AG20443 (cell line): ENCODE measurements at regions not wholly inside any gene's neighbourhood (a gene's known extent, or its start where the extent isn't known, plus 50 kb on each side); places are given as distances from the start of the nearest gene placed in this dataset.
"Not testable (repeated sequence)": the region's sequence is repeated elsewhere in the genome, so short reads cannot be mapped to it uniquely, and the experiment has no call there.

Source experiments
- DNase-seq: peaks from one replicate; pipeline ENCODE4 v3.0.0; 2012; ENCODE audit warnings: low spot score, mixed read lengths

DNA sequence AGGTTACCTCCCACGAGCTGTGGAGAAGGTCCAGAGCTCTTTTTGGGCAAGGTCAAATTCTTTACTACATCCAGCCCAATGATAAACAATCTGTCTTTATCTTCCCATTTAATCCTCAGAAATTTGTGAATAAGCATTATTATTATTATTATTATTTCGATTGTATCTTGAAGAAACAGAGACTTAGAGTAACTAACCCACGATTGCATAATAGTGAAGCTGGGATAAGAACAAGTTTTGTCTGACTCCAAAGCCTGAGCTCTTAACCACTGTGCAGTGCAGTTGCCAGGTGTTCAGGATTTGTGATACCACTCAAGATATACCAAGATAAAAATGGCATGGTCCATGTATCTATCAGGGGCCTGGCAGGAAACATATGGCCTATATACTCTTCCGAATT lies 166.5 kb upstream of the LDB2 start:
- DNase-seq, result no peak

DNA sequence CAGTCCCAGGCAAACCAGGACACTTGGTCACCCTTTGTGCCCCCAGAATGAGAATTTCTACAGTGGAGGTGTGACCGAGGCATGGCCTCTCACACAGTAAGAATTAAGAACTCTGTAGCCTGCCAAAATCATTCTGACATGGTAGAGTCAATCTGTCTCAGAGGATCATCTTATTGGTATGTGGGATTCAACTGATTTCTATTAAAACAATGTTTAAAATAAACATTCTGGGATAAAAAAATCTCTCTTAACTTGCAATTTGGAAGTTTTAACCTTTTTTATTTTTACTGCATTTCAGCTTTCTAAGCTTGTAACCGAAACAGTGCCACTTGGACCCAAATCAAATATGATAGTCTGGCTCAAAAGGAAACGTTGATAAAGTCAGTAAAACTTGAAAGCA lies 165.4 kb upstream of the LDB2 start:
- peak; percentile 62 for DNase-seq

DNA sequence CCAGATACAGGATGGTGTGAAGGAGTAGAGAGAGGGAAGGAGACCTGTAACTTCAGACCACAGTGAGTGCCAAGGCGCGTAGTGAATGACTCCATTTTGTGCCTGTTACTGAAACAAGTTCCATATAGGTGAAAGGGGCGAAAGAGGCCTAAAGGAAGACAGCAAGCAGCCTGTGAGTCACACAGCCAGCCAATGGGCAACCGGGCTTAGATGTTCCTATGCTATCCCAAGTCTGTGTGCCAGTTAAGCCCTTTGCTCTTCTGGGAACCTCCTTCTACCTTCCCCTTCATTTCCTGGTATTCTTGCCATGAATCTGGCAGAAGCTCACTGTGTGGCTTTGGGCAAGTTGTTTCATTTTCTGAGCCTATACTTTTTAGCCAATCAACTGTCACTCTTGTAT lies 161.8 kb upstream of the LDB2 start:
- no peak for DNase-seq

DNA sequence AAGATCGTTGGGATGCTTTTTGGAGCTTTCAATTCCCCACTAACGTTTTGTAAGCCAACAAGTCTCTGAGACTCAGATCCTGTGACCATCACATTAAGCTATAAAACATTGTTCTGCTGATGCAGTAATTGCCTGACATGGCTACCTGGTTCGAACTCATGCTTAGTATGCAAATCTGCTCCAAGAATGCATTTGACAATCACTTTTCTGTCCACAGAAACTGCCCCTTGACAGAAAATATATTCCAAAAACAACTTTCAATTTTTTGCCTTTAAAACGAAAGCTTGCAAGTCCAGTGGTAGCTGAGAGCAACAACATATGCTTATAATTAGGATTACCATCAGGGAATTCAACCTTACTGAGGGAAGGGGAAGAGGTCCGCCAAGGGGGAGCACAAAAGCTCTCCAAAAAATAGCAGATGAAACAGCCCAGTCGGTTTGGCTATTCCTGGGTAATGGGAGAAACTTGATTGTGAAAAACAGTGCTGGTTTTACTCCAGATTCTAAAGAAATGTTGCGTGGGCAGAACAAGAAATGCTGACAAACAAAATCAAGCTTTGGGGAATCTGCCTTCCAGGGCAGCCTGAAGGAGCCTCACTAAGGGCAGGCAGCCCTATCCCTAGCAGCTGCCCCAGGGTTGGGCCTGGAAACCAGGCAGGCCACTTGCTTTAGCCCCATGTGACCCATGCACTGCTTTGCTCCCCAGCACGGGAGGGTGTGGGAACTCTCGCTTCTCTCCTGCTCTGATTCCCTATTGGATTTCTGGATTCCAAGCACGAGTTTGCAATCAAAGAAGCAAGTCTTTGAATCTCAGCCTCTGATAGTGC lies 160.7 kb upstream of the LDB2 start:
- peak; percentile 53 for DNase-seq

DNA sequence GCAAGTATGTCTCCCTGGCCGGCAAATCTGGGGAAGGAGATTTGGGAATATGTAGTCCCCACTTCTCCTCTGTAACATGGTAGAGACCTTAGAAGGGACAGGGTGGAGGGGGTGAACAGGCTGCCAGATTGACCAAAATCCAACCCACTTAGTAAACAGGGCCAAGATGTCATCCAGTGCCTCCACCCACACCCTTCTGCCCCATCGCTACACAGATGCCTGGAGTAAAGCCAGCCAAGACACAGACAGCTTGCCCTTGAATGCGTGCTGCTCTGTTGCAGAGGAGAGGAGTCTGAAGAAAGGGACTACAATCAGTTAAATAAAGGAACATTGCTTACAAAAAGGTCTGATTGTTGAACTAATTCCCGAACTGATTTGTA lies 160.1 kb upstream of the LDB2 start:
- DNase-seq, result peak; percentile 73

DNA sequence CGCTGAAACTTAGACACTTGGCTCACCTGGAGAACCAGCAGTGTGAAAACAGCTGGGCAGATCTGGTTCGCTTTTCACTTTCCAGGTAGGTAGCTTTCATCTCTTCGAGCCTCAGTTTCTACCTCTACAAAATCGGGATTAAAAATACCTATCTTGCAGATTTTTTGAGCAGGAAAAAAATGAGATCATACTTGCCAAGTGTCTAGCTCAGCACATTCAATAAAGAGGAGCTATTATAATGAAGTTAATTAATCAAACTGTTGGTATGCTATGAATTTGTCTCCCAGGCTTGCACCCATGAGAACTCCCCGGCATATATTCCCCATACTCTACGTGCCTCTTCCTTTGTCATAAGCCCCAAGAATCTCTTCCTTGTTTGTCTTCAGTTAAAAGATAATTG lies 158.6 kb upstream of the LDB2 start:
- DNase-seq, result no peak

DNA sequence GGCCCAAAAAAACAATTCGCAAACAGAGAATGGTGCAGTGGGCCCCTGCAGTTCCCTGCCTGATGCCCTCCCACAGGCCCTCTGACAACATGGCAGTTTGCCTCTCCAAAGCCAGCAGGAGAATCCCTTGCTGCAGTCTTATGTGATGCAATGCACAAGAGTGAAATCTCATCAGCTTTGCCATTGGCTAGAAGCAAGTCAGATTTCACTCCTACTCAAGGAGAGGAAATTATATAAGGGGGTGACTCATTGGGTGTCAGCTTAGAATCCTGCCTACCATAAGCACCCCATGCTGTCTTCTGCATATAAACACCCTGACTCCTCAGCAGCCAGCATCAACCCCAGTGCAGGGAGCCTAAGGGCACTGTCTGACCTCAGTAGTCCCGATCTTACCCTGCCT lies 157.3 kb upstream of the LDB2 start:
- peak; percentile 67 for DNase-seq

DNA sequence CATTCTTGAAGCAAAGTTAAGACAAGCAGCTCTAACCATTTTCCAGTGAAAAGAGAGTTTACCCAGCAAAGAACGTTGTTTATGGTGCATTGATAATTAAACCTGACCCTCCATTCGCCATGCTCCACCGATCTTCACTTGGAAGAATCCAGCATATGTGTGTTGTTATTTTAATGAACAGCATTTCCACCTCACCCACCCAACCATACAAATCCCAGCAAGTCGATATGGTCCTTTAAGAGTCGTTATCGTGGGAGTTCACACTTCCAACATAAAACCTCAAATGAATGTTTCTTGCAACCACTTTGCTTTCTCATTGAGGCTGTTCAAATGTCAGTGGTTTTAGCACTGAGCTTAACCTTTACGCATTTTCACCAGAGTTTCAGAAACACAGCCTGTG lies 147.4 kb upstream of the LDB2 start:
- no peak for DNase-seq

DNA sequence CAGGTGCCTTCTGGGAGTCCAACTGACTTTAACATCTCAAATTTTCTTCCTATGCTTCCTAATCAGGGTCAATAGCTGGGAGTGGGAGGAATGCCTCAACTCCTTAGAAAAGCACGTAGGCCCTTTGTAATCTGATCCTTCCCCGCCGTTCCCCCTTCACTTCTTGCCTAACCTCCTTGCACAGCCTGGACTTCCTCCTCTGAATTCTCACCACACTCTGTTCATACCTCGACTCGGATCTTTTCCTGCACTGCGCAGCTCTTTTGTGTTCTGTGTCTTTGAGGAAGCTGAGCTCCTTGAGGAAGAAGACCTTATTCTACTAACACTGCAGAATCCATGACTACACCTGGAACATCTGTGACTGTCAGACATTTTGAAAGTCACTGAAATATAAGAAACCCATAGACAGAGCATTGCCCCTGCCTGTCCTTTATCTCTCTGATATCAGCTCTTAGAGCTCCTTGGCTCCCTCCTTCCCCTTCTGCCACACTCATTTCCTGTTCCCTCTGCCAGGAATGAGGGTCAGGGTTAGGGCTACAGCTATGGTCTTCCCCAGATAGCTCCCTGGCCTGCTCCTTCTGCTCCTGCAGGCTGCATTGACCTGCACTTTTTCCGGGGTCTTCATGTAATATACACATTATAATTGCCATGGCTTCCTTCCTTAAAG lies 140.2 kb upstream of the LDB2 start:
- no peak for DNase-seq

DNA sequence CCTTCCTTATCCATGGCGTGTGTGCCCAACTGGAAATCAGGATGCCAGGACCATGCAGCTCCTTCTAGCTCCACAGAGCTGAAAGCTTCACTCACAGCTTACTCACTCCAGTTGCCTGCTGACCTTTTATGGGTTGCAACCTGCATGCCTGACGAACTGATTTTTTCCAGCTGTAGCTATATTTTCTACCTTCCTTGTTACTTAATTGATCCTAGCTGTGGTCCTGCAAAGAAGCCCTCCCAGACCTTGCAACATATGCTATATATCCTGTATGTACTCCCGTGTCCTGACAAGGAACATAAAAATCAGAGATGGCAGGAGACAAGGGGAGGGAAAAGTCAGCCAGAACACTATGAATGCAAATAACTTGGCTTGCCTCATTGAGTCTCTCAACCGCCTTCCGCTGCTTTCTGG lies 135.3 kb upstream of the LDB2 start:
- no peak for DNase-seq

DNA sequence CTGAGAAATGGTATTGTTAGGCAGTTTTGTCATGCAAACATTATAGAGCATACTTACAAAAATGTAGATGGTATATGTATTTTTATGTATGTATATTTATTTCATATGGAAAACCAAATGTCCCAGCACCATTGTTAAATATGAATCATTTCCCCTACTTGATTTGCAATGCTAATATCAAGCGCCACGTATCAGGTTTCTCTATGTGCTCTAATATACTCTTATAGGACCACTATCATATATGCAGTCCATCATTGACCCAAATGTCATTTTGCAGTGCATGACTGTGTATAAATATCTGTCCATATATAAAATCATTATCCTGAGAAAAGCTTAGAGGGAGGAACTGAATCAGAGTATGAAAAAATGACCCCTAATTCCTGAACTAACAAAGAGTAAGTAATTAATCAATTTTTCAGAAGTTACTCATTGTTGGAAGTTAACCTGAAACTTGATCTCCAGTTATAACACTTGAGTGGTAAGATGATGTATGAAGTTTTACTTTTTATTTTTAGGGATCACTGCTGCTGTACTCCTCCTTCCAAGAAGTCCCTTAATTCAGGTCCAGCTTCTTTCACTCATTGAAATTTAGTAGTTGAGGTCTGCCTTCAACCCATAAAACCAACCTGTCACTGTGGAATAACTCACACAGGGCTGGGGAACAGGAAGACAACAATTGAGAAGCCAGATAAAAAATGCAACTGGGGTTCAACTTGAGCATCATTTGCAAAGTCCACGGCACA lies 134.8 kb upstream of the LDB2 start:
- DNase-seq, result no peak

DNA sequence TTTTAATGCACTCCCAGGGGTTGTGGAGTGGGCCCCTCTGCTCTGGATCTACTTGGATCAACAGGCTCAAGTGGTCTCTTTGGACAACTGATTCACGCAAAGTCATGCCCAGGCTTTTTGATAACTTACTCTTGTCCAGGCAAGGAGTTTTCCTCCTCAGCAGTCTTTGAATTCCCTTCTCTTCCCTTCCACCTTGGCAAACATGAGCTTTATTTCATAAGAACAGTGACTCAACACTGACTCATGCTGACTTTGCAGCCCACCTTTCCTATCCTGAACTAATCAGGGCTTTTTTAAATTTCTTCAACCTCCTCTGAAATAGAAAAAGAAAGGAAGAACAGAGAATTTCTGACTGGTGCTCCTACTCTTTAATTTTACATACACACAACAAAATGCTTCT lies 132.1 kb upstream of the LDB2 start:
- DNase-seq, result peak; percentile 65

DNA sequence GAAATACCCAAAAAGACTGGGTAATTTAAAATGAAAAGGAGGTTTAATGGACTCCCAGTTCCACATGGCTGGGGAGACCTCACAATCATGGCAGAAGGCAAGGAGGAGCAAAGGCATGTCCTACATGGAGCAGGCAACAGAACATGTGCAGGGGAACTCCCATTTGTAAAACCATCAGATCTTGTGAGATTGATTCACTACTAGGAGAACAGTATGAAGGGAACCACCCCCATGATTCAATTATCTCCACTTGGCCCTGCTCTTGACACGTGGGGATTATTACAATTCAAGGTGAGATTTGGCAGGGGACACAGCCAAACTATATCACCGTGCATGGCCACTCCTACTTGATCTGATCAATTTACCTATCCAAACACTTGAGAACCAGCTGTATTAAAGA lies 131.5 kb upstream of the LDB2 start:
- no peak for DNase-seq

DNA sequence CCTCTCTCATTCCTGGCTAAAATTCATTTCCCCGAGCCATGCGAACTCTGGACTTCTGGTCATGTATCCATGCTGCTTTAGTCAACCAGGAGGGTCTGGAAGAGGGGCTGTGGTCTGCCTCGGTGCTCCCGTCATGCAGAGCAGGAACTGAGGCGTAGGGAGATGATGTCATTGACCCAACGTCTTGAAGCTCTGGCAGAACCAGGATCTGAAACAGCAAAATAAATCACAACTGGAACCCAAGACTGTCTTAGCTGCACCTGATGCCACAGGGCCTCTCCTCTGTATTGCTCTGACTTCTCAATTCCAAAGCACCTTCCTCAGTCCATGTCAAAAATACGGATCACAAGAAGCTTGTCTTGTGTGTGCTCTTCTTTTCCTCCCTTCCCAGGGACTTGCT lies 131.0 kb upstream of the LDB2 start:
- DNase-seq, result no peak

DNA sequence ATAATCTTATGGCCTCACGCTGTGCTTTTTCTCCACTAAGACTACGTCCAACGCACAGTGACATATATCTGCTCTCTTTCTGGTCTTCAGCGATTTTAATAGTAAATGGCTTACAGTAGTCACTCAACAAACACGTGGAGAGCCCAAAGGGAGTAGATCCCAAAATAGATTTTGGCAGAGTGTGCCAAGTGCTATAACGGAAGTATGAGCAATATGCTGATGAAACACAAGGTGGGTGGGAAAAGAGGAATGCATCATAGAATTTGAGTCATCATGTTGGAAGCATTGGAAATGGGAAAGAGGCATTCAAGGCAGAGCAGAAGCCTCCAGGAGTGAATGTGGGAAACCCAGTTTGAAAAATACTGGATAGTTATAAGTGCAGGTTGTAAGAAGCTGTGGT lies 129.1 kb upstream of the LDB2 start:
- peak; percentile 89 for DNase-seq

DNA sequence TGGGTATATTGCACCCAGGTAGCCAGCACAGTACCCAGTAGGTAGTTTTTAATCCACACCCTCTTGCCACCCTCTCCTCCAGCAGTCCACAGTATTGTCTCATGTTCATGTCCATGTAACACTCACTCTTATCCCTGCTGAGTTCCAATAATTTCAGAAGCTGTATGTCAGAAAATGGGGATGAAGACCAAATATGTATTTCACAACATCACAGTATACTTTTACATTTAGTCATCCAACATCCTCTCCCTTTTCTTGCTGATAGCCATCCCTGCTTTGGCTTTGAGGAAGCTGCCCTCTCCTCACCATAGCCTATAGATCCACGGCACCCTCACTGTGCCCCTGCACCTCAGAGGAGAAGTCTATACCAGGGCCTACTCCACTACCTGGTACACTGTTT lies 126.0 kb upstream of the LDB2 start:
- DNase-seq, result no peak

DNA sequence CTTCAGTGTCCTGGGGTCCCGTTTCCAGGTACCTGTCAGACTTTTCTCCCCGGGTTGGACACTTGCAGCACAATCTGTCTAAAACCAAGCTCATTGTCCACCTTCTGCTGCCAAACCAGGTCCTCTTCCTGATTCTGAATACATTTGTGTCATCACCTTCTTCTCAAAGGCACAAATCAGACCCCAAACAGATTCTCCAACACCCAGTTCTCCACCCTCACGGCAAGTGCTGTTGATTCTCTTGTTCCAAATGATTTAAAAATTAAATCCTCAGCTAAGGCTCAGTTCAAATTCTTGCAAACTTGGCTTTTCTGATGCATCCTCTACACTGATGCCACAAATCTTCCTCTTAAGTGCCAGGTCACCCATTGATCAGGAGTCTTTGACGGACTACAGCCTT lies 122.5 kb upstream of the LDB2 start:
- no peak for DNase-seq

DNA sequence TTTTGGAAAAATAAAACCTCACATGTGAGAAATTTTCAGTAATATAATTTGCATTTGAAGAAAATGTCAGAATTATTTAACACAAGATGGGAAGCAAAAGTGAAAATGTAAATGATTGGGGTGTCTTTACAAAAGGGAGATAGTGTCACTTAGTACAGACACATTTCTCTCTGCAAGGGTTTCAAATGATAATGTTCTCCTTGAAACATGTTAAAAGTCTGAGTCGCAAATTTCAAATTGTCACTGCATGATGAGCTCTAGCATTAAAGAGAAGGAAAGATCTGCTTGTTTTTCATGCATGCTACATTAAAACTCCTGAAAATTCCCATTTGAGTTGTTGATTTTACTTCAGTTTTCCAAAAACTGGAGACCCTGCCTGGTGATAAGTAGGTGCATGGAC lies 122.0 kb upstream of the LDB2 start:
- no peak for DNase-seq

DNA sequence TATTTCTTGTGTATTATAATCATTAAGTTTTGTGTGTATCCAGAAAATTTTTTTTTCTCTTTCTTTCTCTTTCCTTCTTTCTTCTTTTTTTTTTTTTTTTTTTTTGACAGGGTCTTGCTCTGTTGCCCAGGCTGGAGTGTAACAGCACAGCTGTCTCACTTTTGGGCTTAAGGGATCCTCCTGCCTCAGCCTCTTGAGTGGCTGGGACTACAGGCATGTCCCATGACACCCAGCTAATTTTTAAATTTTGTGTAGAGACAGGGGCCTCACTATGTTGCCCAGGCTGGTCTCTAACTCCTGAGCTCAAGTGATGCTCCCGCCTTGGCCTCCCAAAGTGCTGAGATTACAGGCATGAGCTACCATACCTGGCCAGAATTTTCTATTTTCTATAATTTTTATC lies 120.2 kb upstream of the LDB2 start:
- not testable (repeated sequence) for DNase-seq

DNA sequence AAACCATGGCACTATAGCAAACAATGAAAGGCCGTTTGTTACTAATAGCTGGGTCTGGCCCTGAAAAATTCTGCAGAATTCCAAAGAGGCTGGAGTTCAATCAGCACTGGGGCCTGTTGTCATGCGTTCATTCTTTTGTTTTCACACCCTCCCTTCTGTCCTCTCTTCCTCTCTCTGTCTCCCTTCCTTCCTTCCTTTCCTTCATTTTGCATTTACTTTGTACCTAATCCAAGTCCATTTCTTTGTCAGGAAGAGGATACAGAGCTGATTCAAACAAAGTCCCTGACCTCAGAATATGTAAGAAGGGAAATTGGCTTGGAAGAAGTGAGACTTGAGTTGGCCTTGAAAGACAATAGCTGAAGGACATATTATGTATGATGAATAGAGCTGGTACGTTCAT lies 119.6 kb upstream of the LDB2 start:
- DNase-seq, result no peak

DNA sequence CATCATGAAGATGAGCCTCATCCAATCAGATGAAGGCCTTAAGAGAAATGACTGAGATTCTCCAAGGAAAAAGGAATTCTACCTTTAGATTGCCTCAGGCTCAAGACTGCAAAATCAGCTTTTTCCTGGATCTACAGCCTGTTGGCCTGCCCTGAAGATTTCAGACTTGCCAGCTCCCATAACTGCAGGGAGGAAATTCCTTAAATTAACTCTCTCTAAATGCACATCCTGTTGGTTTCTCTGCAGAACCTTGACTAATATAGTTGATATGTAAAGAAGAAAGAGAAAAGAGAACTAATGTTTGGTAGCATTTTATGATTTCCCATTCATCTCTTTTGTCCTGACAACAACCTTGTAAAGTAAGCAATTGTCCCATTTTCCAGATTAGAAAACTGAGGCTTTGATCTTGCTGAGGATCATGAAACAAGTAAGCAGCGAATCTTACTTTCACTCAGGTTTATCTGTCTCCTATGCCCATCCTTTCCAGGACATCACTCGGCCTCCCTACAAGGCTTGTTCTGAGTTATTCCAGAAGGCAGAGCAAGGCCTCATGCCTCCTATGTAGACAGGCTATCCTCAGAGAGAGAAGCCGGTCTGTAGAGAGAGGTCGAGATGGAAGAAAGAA lies 115.0 kb upstream of the LDB2 start:
- DNase-seq, result peak; percentile 25

DNA sequence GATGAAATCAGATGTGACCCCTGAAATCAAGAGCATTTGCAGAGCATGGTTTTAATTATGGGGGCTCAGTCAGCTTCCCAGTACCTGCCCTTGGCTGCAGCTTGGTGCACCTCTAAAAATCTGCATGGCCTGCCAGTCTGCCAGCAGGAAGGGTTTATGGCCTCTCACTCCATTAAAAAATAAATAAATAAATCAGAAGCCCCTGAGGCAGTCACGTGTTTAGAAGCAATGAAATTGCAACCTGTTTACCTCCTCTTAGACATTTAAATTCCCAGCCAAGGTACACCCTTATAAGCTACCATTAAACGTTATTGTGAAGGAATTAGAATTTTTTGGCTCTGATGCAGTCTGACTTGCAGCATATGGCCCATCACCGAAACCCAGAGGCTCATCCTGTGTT lies 114.0 kb upstream of the LDB2 start:
- no peak for DNase-seq
